Neural progenitor cell (in vitro differentiated cells): ENCODE measurements at regions not wholly inside any gene's neighbourhood (a gene's known extent, or its start where the extent isn't known, plus 50 kb on each side); places are given as distances from the start of the nearest gene placed in this dataset.

Experiments
- DNase-seq: peaks from one replicate; pipeline ENCODE4 v3.0.0-alpha.2; 2016; ENCODE audit warnings: low spot score
- H2AFZ ChIP-seq: fragments of 200-600 bp; sonication (generic); replicated peaks from 2 replicates; pipeline ENCODE4 v1.6.1; 2016; ENCODE audit warnings: antibody characterized with exemption
- H3F3A ChIP-seq: fragments of 200-600 bp; sonication (generic); 2 replicates; pipeline ENCODE4 v1.6.1; 2016; ENCODE audit warnings: antibody characterized with exemption, low read depth
- H3K27ac ChIP-seq: fragments of 200-600 bp; sonication (generic); 2 replicates; pipeline ENCODE4 v1.5.1; 2016; ENCODE audit warnings: mild to moderate bottlenecking
- H3K27me3 ChIP-seq: fragments of 200-600 bp; sonication (generic); 2 replicates; pipeline ENCODE4 v1.6.1; 2016; ENCODE audit warnings: mild to moderate bottlenecking, moderate library complexity
- H3K36me3 ChIP-seq: fragments of 200-600 bp; sonication (generic); 2 replicates; pipeline ENCODE4 v1.5.1; 2016
- H3K4me1 ChIP-seq: fragments of 200-600 bp; sonication (generic); 2 replicates; pipeline ENCODE4 v1.6.1; 2016; ENCODE audit warnings: mixed run types
- H3K4me2 ChIP-seq: fragments of 200-600 bp; sonication (generic); 2 replicates; pipeline ENCODE4 v1.6.1; 2016
- H3K4me3 ChIP-seq: fragments of 200-600 bp; sonication (generic); 2 replicates; pipeline ENCODE4 v1.5.1; 2016
- H3K79me2 ChIP-seq: fragments of 200-600 bp; sonication (generic); 2 replicates; pipeline ENCODE4 v1.6.1; 2016; ENCODE audit warnings: low read depth
- H3K9ac ChIP-seq: fragments of 200-600 bp; sonication (generic); 2 replicates; pipeline ENCODE4 v1.6.1; 2016
- H3K9me3 ChIP-seq: fragments of 200-600 bp; sonication (generic); 2 replicates; pipeline ENCODE4 v1.5.1; 2016; ENCODE audit warnings: low read depth
- H4K20me1 ChIP-seq: fragments of 200-600 bp; sonication (generic); 2 replicates; pipeline ENCODE4 v1.6.1; 2016; ENCODE audit warnings: low read depth
- H3K27ac Mint-ChIP-seq: 3 replicates; pipeline ENCODE4 v1.8.0; 2021; ENCODE audit warnings: mixed read lengths
- H3K27me3 Mint-ChIP-seq: 2 replicates; pipeline ENCODE4 v1.8.0; 2022; ENCODE audit warnings: low read depth, mild to moderate bottlenecking, inconsistent platforms, moderate library complexity, mixed read lengths; ENCODE audit not compliant: insufficient read depth
- H3K36me3 Mint-ChIP-seq: 3 replicates; pipeline ENCODE4 v1.8.0; 2021; ENCODE audit warnings: mixed read lengths
- H3K4me1 Mint-ChIP-seq: 3 replicates; pipeline ENCODE4 v1.8.0; 2021; ENCODE audit warnings: mixed read lengths
- H3K4me3 Mint-ChIP-seq: 3 replicates; pipeline ENCODE4 v1.8.0; 2021; ENCODE audit warnings: mild to moderate bottlenecking, moderate library complexity, mixed read lengths
- H3K9me3 Mint-ChIP-seq: 3 replicates; pipeline ENCODE4 v1.8.0; 2020; ENCODE audit warnings: mixed read lengths
- EZH2 ChIP-seq: fragments of 200-600 bp; sonication (generic); IDR thresholded peaks from 2 replicates; pipeline ENCODE4 v1.6.1; 2017; ENCODE audit warnings: antibody characterized with exemption, mild to moderate bottlenecking, moderate library complexity
- EZH2phosphoT487 ChIP-seq: fragments of 200-600 bp; sonication (generic); IDR thresholded peaks from 2 replicates; pipeline ENCODE4 v1.6.1; 2017; ENCODE audit warnings: antibody characterized with exemption
- TF ChIP-seq, protein P1 (sequence below): fragments of 200-600 bp; sonication (generic); IDR thresholded peaks from 2 replicates; pipeline ENCODE4 v1.5.1; 2017; ENCODE audit warnings: antibody characterized with exemption, mild to moderate bottlenecking

- Histone ChIP-seq H2AFZ (no peak overlapping the region), H3K9me3 (no peaks in the 10 kb centered on the region), H3F3A (peaks cover 3% of the 10 kb centered on the region), H3K36me3 (no peaks in the 10 kb centered on the region), H3K9ac (no peak overlapping the region), H3K27ac (no peak overlapping the region), H4K20me1 (no peaks in the 10 kb centered on the region), H3K4me2 (no peak overlapping the region), H3K4me3 (no peak overlapping the region), H3K4me1 (peaks cover 11% of the 10 kb centered on the region), H3K79me2 (no peaks in the 10 kb centered on the region), H3K27me3 (no peaks in the 10 kb centered on the region)
- peaks cover 16% of the 10 kb centered on the region for H3K27me3 Mint-ChIP-seq
- H3K4me3 Mint-ChIP-seq = no peak overlapping the region
- H3K27ac Mint-ChIP-seq = no peak overlapping the region
- H3K4me1 Mint-ChIP-seq = peaks cover 38% of the 10 kb centered on the region
- TF ChIP-seq, protein P1, sequence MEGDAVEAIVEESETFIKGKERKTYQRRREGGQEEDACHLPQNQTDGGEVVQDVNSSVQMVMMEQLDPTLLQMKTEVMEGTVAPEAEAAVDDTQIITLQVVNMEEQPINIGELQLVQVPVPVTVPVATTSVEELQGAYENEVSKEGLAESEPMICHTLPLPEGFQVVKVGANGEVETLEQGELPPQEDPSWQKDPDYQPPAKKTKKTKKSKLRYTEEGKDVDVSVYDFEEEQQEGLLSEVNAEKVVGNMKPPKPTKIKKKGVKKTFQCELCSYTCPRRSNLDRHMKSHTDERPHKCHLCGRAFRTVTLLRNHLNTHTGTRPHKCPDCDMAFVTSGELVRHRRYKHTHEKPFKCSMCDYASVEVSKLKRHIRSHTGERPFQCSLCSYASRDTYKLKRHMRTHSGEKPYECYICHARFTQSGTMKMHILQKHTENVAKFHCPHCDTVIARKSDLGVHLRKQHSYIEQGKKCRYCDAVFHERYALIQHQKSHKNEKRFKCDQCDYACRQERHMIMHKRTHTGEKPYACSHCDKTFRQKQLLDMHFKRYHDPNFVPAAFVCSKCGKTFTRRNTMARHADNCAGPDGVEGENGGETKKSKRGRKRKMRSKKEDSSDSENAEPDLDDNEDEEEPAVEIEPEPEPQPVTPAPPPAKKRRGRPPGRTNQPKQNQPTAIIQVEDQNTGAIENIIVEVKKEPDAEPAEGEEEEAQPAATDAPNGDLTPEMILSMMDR = no peak
- TF ChIP-seq EZH2phosphoT487 (no peak), EZH2 (no peak)
- H3K9me3 Mint-ChIP-seq = no peaks in the 10 kb centered on the region
- H3K36me3 Mint-ChIP-seq = no peaks in the 10 kb centered on the region
- no peak for DNase-seq
These were observed 62.0 kb upstream of the SIRPA start for GRCh38 chr20:1833216-1833615.

DNA sequence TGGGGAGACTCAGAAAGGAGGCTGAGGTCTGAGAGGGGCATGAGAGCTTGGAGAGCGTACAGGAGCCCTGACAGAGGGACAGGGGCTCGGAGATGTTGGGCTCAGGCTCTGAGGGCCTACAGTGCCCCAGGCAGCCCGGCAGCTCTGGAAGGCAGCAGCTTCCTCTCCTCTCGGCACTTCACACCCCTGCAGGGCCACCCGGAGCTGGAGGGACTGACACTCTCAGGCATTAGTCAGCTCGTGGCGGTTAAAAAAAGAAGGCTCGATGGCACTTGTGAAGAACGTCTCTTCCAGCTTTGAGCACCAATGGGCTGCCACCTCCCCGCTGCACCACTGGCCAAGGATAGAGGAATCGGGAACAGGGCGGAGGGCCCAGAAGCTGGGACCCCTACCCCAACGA, 62.6 kb upstream of the SIRPA start:
- H3K27me3 ChIP-seq = no peaks in the 10 kb centered on the region
- H3K4me3 ChIP-seq = no peak overlapping the region
- no peak overlapping the region for H3K27ac ChIP-seq
- H2AFZ ChIP-seq = no peak overlapping the region
- DNase-seq = no peak
- Mint-ChIP-seq H3K36me3 (no peaks in the 10 kb centered on the region), H3K9me3 (no peaks in the 10 kb centered on the region), H3K4me3 (peak overlapping the region; percentile 74), H3K4me1 (peaks cover 39% of the 10 kb centered on the region), H3K27ac (peak overlapping the region; percentile 53), H3K27me3 (peaks cover 14% of the 10 kb centered on the region)
- peaks cover 6% of the 10 kb centered on the region for H3F3A ChIP-seq
- no peaks in the 10 kb centered on the region for H3K79me2 ChIP-seq
- no peaks in the 10 kb centered on the region for H3K36me3 ChIP-seq
- no peak for TF ChIP-seq EZH2
- no peak for TF ChIP-seq EZH2phosphoT487
- TF ChIP-seq, protein P1 = no peak
- H3K9ac ChIP-seq = no peak overlapping the region
- no peaks in the 10 kb centered on the region for H4K20me1 ChIP-seq
- no peaks in the 10 kb centered on the region for H3K9me3 ChIP-seq
- H3K4me1 ChIP-seq = peaks cover 17% of the 10 kb centered on the region
- H3K4me2 ChIP-seq = no peak overlapping the region

DNA sequence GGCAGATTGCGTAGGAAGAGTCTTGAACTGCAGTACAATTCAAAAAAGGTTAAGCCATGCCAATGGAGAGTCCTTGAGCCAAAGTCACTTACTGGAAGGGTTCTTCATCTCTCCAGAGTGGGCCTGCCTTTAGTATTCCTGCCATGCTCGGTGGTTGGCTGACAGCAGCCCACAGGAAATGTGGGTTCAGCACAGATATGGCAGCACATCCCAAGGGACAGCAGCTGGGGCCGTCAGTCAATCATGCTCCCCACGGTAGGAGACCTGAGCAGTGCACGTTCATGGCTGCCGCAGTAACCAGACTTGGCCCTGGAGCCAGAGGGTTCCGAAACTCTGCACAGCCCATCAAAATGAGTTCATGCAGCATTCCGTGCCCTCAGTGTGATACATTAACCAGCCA, 63.6 kb upstream of the SIRPA start:
- H3K9ac ChIP-seq = no peak overlapping the region
- no peaks in the 10 kb centered on the region for H4K20me1 ChIP-seq
- no peak overlapping the region for H3K4me3 ChIP-seq
- no peak overlapping the region for H3K4me2 ChIP-seq
- DNase-seq = no peak
- no peaks in the 10 kb centered on the region for H3K79me2 ChIP-seq
- H3K36me3 ChIP-seq = no peaks in the 10 kb centered on the region
- H3K4me1 Mint-ChIP-seq = peaks cover 37% of the 10 kb centered on the region
- H2AFZ ChIP-seq = no peak overlapping the region
- peaks cover 6% of the 10 kb centered on the region for H3F3A ChIP-seq
- TF ChIP-seq, protein P1 = no peak
- no peak for TF ChIP-seq EZH2
- peak overlapping the region; percentile 19 for H3K27ac Mint-ChIP-seq
- no peak overlapping the region for H3K27ac ChIP-seq
- no peaks in the 10 kb centered on the region for H3K27me3 ChIP-seq
- H3K4me3 Mint-ChIP-seq = no peak overlapping the region
- peaks cover 17% of the 10 kb centered on the region for H3K4me1 ChIP-seq
- H3K36me3 Mint-ChIP-seq = no peaks in the 10 kb centered on the region
- H3K9me3 Mint-ChIP-seq = no peaks in the 10 kb centered on the region
- H3K9me3 ChIP-seq = no peaks in the 10 kb centered on the region
- H3K27me3 Mint-ChIP-seq = peaks cover 10% of the 10 kb centered on the region

DNA sequence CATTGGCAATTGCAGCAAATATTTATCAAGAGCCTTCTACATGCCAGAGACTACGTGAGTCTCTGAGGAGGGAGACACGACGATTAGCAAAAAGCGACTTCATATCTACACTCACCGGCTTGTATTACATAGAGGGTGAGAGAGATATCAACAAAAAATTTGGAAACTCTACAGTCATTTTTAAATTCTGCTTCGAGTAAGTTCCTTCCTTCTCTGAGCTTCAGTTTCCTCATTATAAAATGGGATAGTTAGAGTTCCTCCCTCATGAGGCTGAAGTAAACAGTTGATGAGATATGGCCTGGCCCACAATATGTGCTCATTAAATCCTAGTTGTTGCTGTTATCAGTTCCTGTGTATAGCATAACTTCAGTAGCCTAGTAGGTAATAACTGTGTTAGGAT, 64.1 kb upstream of the SIRPA start:
- H3K9me3 Mint-ChIP-seq = no peaks in the 10 kb centered on the region

More for the DNA sequence above, 64.1 kb upstream of the SIRPA start:
- Mint-ChIP-seq H3K4me1 (peaks cover 32% of the 10 kb centered on the region), H3K36me3 (no peaks in the 10 kb centered on the region), H3K27ac (no peak overlapping the region), H3K4me3 (no peak overlapping the region), H3K27me3 (peaks cover 6% of the 10 kb centered on the region)
- no peak for DNase-seq
- H3K27ac ChIP-seq = no peak overlapping the region
- H4K20me1 ChIP-seq = no peaks in the 10 kb centered on the region
- no peak overlapping the region for H3K4me3 ChIP-seq
- no peaks in the 10 kb centered on the region for H3K9me3 ChIP-seq
- peaks cover 17% of the 10 kb centered on the region for H3K4me1 ChIP-seq
- H3K9ac ChIP-seq = no peak overlapping the region
- H3K36me3 ChIP-seq = no peaks in the 10 kb centered on the region
- H3K27me3 ChIP-seq = no peaks in the 10 kb centered on the region
- TF ChIP-seq, protein P1 = no peak
- TF ChIP-seq EZH2 = no peak
- TF ChIP-seq EZH2phosphoT487 = no peak
- no peak overlapping the region for H3K4me2 ChIP-seq
- no peak overlapping the region for H2AFZ ChIP-seq
- no peaks in the 10 kb centered on the region for H3K79me2 ChIP-seq
- peaks cover 6% of the 10 kb centered on the region for H3F3A ChIP-seq
